ENCODE measurements at regions not wholly inside any gene's neighbourhood (a gene's known extent, or its start where the extent isn't known, plus 50 kb on each side); places are given as distances from the start of the nearest gene placed in this dataset.

GRCh38 chr13:103815619-103816018 lies 749.4 kb upstream of the SLC10A2 start:
- intact Hi-C loops (cut with DNase I; ENCODE audit: low total_unique reads): loop anchor here (5.0 kb wide), 1 partner anchor 602 kb away; no protein-coding TSS in a partner anchor
- Histone ChIP-seq H3K36me3 (no peaks in the 10 kb centered on the region), H3K27me3 (no peaks in the 10 kb centered on the region), H3K27ac (no peak overlapping the region), H3K9me3 (no peaks in the 10 kb centered on the region), H3K4me3 (no peak overlapping the region), H3K4me1 (no peaks in the 10 kb centered on the region)
- no peak for DNase-seq (ENCODE audit: low spot score in 2 of 2)
- no peak for TF ChIP-seq CTCF (IDR thresholded peaks at IDR 0.05)
- TF ChIP-seq POLR2A (IDR thresholded peaks at IDR 0.05): no peak
- no peak for TF ChIP-seq POLR2AphosphoS5 (IDR thresholded peaks at IDR 0.05)

DNA sequence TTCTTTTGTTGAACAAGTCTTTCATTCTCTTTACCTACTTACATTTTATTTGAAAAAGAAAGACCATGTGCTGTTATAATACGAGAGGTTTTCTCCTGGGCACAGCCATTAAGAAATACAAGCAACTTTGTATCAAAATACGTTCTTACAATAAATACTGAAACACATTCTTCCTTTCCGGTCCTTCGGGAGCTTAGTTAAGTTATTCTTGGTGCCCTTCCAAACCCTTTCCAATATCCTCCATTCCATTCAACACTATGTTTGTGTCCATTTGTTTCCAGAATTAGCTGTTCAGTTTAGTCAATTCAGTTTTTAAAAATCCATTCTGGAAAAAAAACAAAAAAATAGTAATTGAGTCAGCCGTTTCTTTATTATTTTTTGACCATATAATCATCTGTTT lies 746.8 kb upstream of the SLC10A2 start:
- no peaks in the 10 kb centered on the region for H3K36me3 ChIP-seq
- no peak for TF ChIP-seq POLR2AphosphoS5 (IDR thresholded peaks at IDR 0.05)
- TF ChIP-seq CTCF (IDR thresholded peaks at IDR 0.05): no peak
- no peak for TF ChIP-seq POLR2A (IDR thresholded peaks at IDR 0.05)
- no peaks in the 10 kb centered on the region for H3K9me3 ChIP-seq
- H3K27ac ChIP-seq: no peak overlapping the region
- intact Hi-C loops (cut with DNase I; ENCODE audit: low total_unique reads): loop anchor here (5.0 kb wide), 1 partner anchor 1359 kb away; no protein-coding TSS in a partner anchor
- H3K4me3 ChIP-seq: no peak overlapping the region
- no peaks in the 10 kb centered on the region for H3K4me1 ChIP-seq
- no peaks in the 10 kb centered on the region for H3K27me3 ChIP-seq
- DNase-seq (ENCODE audit: low spot score in 2 of 2): no peak

- no peak for TF ChIP-seq CTCF (IDR thresholded peaks at IDR 0.05)
- no peak for TF ChIP-seq POLR2AphosphoS5 (IDR thresholded peaks at IDR 0.05)
- TF ChIP-seq POLR2A (IDR thresholded peaks at IDR 0.05): no peak
- intact Hi-C loops (cut with DNase I; ENCODE audit: low total_unique reads): loop anchor here (5.0 kb wide), 1 partner anchor 1360 kb away; no protein-coding TSS in a partner anchor
Measured at GRCh38 chr13:103812558-103812957, 746.3 kb upstream of the SLC10A2 start.

DNA sequence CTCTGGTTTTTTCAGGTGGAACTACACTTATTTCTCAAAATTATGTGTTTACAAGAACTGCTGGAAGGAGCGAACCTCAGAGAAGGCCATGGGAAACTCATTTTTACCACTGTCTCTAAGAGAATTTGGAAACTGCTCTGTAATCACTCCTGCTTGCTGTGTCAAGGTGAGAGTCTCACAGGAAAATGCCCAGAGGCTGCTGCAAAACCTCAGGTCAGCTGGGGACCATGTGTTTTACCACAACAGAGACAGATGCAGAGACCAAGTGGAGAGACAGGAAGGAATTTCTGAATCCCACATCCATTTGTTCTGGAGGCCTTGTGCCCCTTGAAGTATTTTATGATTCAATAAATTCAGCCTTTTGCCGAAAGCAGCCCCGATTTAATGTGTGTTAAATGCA lies 743.8 kb upstream of the SLC10A2 start:
- intact Hi-C loops (cut with DNase I; ENCODE audit: low total_unique reads): loop anchor here (5.0 kb wide), 1 partner anchor 1362 kb away; no protein-coding TSS in a partner anchor
- Histone ChIP-seq H3K4me1 (no peaks in the 10 kb centered on the region), H3K4me3 (no peak overlapping the region), H3K36me3 (no peaks in the 10 kb centered on the region), H3K9me3 (no peaks in the 10 kb centered on the region), H3K27me3 (no peaks in the 10 kb centered on the region), H3K27ac (no peak overlapping the region)
- DNase-seq (ENCODE audit: low spot score in 2 of 2): no peak
- TF ChIP-seq CTCF (IDR thresholded peaks at IDR 0.05): no peak

More at GRCh38 chr13:103812558-103812957, 746.3 kb upstream of the SLC10A2 start:
- DNase-seq (ENCODE audit: low spot score in 2 of 2): no peak
- H3K27ac ChIP-seq: no peak overlapping the region
- no peak overlapping the region for H3K4me3 ChIP-seq
- no peaks in the 10 kb centered on the region for H3K9me3 ChIP-seq
- no peaks in the 10 kb centered on the region for H3K4me1 ChIP-seq
- no peaks in the 10 kb centered on the region for H3K27me3 ChIP-seq
- no peaks in the 10 kb centered on the region for H3K36me3 ChIP-seq

GRCh38 chr13:103805771-103806170 lies 739.6 kb upstream of the SLC10A2 start:
- Histone ChIP-seq H3K4me3 (no peak overlapping the region), H3K27me3 (no peaks in the 10 kb centered on the region), H3K9me3 (no peaks in the 10 kb centered on the region), H3K36me3 (no peaks in the 10 kb centered on the region), H3K4me1 (no peaks in the 10 kb centered on the region), H3K27ac (no peak overlapping the region)
- intact Hi-C loops (cut with DNase I; ENCODE audit: low total_unique reads): no loop called here
- TF ChIP-seq CTCF (IDR thresholded peaks at IDR 0.05) (no peak), POLR2AphosphoS5 (IDR thresholded peaks at IDR 0.05) (no peak), POLR2A (IDR thresholded peaks at IDR 0.05) (no peak)
- no peak for DNase-seq (ENCODE audit: low spot score in 2 of 2)

Data from breast epithelium (tissue), 4 donors.